ENCODE measurements at regions not wholly inside any gene's neighbourhood (a gene's known extent, or its start where the extent isn't known, plus 50 kb on each side); places are given as distances from the start of the nearest gene placed in this dataset.

- no peak for DNase-seq (ENCODE audit: low read depth)
- TF ChIP-seq, protein P1, sequence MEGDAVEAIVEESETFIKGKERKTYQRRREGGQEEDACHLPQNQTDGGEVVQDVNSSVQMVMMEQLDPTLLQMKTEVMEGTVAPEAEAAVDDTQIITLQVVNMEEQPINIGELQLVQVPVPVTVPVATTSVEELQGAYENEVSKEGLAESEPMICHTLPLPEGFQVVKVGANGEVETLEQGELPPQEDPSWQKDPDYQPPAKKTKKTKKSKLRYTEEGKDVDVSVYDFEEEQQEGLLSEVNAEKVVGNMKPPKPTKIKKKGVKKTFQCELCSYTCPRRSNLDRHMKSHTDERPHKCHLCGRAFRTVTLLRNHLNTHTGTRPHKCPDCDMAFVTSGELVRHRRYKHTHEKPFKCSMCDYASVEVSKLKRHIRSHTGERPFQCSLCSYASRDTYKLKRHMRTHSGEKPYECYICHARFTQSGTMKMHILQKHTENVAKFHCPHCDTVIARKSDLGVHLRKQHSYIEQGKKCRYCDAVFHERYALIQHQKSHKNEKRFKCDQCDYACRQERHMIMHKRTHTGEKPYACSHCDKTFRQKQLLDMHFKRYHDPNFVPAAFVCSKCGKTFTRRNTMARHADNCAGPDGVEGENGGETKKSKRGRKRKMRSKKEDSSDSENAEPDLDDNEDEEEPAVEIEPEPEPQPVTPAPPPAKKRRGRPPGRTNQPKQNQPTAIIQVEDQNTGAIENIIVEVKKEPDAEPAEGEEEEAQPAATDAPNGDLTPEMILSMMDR (conservative IDR thresholded peaks at IDR 0.05; ENCODE audit: control insufficient read depth, insufficient read depth, low read depth, low read length): no peak
- no peak overlapping the region for H3K4me3 ChIP-seq (ENCODE audit: control insufficient read depth, low read depth, low read length)
These were observed 150.0 kb upstream of the HHIP start for GRCh38 chr4:144495944-144496343.

DNA sequence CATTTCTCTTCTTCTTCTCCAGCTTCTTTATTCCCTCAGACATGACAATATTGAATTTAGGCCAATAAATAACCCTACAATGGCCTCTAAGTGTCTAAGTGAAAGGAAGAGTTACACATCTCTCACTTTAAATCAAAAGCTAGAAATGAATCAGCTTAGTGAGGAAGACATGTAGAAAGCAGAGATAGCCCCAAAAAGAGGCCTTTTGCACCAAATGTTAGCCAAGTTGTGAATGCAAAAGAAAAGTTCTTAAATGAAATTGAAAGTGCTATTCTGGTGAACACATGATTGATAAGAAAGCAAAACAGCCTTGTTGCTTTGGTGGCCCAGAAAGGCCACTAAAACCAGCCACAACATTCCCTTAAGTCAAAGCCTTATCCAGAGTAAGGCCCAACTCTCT, 146.2 kb upstream of the HHIP start:
- no peak overlapping the region for H3K4me3 ChIP-seq (ENCODE audit: control insufficient read depth, low read depth, low read length)
- TF ChIP-seq, protein P1 (conservative IDR thresholded peaks at IDR 0.05; ENCODE audit: control insufficient read depth, insufficient read depth, low read depth, low read length): no peak
- DNase-seq (ENCODE audit: low read depth): no peak

- DNase-seq (ENCODE audit: low read depth): no peak
- TF ChIP-seq, protein P1 (conservative IDR thresholded peaks at IDR 0.05; ENCODE audit: control insufficient read depth, insufficient read depth, low read depth, low read length): no peak
- no peak overlapping the region for H3K4me3 ChIP-seq (ENCODE audit: control insufficient read depth, low read depth, low read length)
These were observed 144.7 kb upstream of the HHIP start for GRCh38 chr4:144501231-144501780.

- TF ChIP-seq, protein P1 (conservative IDR thresholded peaks at IDR 0.05; ENCODE audit: control insufficient read depth, insufficient read depth, low read depth, low read length): no peak
- no peak overlapping the region for H3K4me3 ChIP-seq (ENCODE audit: control insufficient read depth, low read depth, low read length)
- no peak for DNase-seq (ENCODE audit: low read depth)
These were observed 141.1 kb upstream of the HHIP start for GRCh38 chr4:144504883-144505282.

- DNase-seq (ENCODE audit: low read depth): peak; percentile 28
- TF ChIP-seq, protein P1 (conservative IDR thresholded peaks at IDR 0.05; ENCODE audit: control insufficient read depth, insufficient read depth, low read depth, low read length): no peak
- no peak overlapping the region for H3K4me3 ChIP-seq (ENCODE audit: control insufficient read depth, low read depth, low read length)
These were observed 138.4 kb upstream of the HHIP start for GRCh38 chr4:144507311-144508101.

DNA sequence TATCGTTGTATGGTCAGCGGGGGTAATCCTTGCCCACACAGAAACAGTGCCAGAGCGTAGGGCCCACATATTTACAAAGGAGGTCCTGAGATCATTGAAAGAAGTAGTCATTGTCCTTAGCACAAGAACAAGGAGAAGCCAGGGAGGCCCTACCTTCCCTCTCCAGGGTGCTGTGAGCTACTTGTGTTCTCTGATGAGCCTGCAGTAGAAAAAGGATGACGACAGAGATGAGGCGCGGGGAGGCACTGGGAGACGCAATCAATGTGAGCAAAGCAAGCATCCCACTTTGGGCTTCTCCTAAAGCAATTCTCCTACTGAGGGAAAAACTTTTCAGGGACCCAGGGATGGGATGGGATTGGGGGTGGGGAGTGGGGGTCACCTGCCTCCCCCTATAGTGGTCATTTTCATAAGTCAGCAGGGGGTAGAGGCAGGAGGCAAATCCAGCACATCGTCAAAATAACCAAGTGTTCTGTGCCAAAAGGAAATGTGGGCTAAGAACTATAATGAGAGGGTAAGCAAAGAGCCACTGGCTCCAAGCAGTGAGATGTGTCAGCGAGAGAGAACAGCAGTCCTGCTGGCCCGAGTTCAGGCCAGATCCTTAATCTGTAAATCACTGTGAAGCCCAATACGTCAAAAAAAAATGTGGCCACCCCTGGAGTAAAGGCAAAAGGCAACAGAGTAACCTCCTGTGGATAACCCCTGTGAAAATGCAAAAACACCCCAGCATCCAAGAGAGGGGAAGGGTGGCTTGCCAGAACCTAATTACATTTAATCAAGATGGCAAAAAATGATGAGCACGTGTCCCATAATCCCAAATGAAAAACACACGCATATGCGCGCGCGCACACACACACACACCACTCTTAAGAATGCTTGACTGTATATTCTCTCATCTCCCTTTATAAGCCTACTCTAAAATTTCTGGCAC, 136.6 kb upstream of the HHIP start:
- peak; percentile 6 for DNase-seq (ENCODE audit: low read depth)
- H3K4me3 ChIP-seq (ENCODE audit: control insufficient read depth, low read depth, low read length): no peak overlapping the region
- TF ChIP-seq, protein P1 (conservative IDR thresholded peaks at IDR 0.05; ENCODE audit: control insufficient read depth, insufficient read depth, low read depth, low read length): no peak

Data from fibroblast of mammary gland (primary cell).